ENCODE measurements at regions not wholly inside any gene's neighbourhood (a gene's known extent, or its start where the extent isn't known, plus 50 kb on each side); places are given as distances from the start of the nearest gene placed in this dataset.

DNA sequence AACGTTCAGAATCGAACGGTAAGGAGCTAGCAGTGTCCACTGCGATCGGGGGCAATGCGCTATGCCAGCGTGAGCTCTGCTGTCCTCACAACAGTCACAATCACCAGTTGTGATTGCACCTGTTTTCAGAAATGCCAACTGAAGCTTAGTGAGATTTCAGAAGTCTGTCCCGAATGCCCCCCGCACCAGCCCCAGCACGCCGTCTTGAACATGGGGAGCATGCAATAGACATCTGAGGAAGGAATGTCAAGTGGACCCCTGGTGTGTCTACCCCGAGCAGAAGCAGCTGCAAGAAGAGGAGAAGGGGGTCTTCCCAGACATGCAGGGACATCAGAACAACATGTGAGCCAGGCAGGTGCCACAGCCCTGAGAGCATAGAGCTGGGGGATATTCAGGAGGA, 125.7 kb upstream of the CHST15 start:
- TF ChIP-seq EZH2phosphoT487 (IDR thresholded peaks at IDR 0.05; ENCODE audit: unreplicated experiment) (no peak), NANOG (IDR thresholded peaks at IDR 0.05; ENCODE audit: borderline replicate concordance) (no peak), EZH2 (IDR thresholded peaks at IDR 0.05; ENCODE audit: low read depth, unreplicated experiment) (no peak), POLR2AphosphoS5 (IDR thresholded peaks at IDR 0.05; ENCODE audit: low read depth) (no peak), JUNB (IDR thresholded peaks at IDR 0.05; ENCODE audit: unreplicated experiment) (no peak), CREB1 (CRISPR knock-in tag; IDR thresholded peaks at IDR 0.05; ENCODE audit: low read depth) (no peak)
- TF ChIP-seq, protein P1, sequence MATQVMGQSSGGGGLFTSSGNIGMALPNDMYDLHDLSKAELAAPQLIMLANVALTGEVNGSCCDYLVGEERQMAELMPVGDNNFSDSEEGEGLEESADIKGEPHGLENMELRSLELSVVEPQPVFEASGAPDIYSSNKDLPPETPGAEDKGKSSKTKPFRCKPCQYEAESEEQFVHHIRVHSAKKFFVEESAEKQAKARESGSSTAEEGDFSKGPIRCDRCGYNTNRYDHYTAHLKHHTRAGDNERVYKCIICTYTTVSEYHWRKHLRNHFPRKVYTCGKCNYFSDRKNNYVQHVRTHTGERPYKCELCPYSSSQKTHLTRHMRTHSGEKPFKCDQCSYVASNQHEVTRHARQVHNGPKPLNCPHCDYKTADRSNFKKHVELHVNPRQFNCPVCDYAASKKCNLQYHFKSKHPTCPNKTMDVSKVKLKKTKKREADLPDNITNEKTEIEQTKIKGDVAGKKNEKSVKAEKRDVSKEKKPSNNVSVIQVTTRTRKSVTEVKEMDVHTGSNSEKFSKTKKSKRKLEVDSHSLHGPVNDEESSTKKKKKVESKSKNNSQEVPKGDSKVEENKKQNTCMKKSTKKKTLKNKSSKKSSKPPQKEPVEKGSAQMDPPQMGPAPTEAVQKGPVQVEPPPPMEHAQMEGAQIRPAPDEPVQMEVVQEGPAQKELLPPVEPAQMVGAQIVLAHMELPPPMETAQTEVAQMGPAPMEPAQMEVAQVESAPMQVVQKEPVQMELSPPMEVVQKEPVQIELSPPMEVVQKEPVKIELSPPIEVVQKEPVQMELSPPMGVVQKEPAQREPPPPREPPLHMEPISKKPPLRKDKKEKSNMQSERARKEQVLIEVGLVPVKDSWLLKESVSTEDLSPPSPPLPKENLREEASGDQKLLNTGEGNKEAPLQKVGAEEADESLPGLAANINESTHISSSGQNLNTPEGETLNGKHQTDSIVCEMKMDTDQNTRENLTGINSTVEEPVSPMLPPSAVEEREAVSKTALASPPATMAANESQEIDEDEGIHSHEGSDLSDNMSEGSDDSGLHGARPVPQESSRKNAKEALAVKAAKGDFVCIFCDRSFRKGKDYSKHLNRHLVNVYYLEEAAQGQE (IDR thresholded peaks at IDR 0.05; ENCODE audit: unreplicated experiment): no peak
- TF ChIP-seq, protein P2, sequence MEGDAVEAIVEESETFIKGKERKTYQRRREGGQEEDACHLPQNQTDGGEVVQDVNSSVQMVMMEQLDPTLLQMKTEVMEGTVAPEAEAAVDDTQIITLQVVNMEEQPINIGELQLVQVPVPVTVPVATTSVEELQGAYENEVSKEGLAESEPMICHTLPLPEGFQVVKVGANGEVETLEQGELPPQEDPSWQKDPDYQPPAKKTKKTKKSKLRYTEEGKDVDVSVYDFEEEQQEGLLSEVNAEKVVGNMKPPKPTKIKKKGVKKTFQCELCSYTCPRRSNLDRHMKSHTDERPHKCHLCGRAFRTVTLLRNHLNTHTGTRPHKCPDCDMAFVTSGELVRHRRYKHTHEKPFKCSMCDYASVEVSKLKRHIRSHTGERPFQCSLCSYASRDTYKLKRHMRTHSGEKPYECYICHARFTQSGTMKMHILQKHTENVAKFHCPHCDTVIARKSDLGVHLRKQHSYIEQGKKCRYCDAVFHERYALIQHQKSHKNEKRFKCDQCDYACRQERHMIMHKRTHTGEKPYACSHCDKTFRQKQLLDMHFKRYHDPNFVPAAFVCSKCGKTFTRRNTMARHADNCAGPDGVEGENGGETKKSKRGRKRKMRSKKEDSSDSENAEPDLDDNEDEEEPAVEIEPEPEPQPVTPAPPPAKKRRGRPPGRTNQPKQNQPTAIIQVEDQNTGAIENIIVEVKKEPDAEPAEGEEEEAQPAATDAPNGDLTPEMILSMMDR (conservative IDR thresholded peaks at IDR 0.05; ENCODE audit: low read depth in 2 of 2): no peak
- TF ChIP-seq, protein P3, sequence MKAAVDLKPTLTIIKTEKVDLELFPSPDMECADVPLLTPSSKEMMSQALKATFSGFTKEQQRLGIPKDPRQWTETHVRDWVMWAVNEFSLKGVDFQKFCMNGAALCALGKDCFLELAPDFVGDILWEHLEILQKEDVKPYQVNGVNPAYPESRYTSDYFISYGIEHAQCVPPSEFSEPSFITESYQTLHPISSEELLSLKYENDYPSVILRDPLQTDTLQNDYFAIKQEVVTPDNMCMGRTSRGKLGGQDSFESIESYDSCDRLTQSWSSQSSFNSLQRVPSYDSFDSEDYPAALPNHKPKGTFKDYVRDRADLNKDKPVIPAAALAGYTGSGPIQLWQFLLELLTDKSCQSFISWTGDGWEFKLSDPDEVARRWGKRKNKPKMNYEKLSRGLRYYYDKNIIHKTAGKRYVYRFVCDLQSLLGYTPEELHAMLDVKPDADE (IDR thresholded peaks at IDR 0.05): no peak
